Pulmonary artery endothelial cell (primary cell): ENCODE measurements at regions not wholly inside any gene's neighbourhood (a gene's known extent, or its start where the extent isn't known, plus 50 kb on each side); places are given as distances from the start of the nearest gene placed in this dataset.

Experiments used
- DNase-seq: peaks from one replicate; pipeline ENCODE4 v3.0.0-alpha.2; 2011; ENCODE audit warnings: low read depth, low spot score

GRCh38 chr16:61324044-61324443 is 712.2 kb downstream of the CDH8 start:
- DNase-seq = no peak

- DNase-seq = no peak
Measured at GRCh38 chr16:61323456-61323855, 712.8 kb downstream of the CDH8 start.

GRCh38 chr16:61320791-61321190 is 715.4 kb downstream of the CDH8 start:
- DNase-seq = no peak

GRCh38 chr16:61313931-61314330 is 722.3 kb downstream of the CDH8 start:
- DNase-seq = no peak

GRCh38 chr16:61309386-61309785 is 726.9 kb downstream of the CDH8 start:
- no peak for DNase-seq

- DNase-seq = no peak
Measured at GRCh38 chr16:61306204-61306603, 730.0 kb downstream of the CDH8 start.

- DNase-seq = no peak
Measured at GRCh38 chr16:61296814-61297213, 739.4 kb downstream of the CDH8 start.

- no peak for DNase-seq
Measured at GRCh38 chr16:61296305-61296704, 739.9 kb downstream of the CDH8 start.

- no peak for DNase-seq
Measured at GRCh38 chr16:61295311-61295710, 740.9 kb downstream of the CDH8 start.

GRCh38 chr16:61289141-61289540 is 747.1 kb downstream of the CDH8 start:
- DNase-seq = no peak

GRCh38 chr16:61277849-61278248 is 758.4 kb downstream of the CDH8 start:
- DNase-seq = no peak

- no peak for DNase-seq
Measured at GRCh38 chr16:61274211-61274610, 762.0 kb downstream of the CDH8 start.

- no peak for DNase-seq
Measured at GRCh38 chr16:61270726-61271125, 765.5 kb downstream of the CDH8 start.

- no peak for DNase-seq
Measured at GRCh38 chr16:61263400-61263799, 772.8 kb downstream of the CDH8 start.

- no peak for DNase-seq
Measured at GRCh38 chr16:61261315-61261714, 774.9 kb downstream of the CDH8 start.

GRCh38 chr16:61246592-61246991 is 789.6 kb downstream of the CDH8 start:
- no peak for DNase-seq

GRCh38 chr16:61243954-61244353 is 792.3 kb downstream of the CDH8 start:
- no peak for DNase-seq

GRCh38 chr16:61237884-61238485 is 798.3 kb downstream of the CDH8 start:
- DNase-seq = no peak

GRCh38 chr16:61233713-61234112 is 802.5 kb downstream of the CDH8 start:
- no peak for DNase-seq

- no peak for DNase-seq
Measured at GRCh38 chr16:61228371-61228770, 807.9 kb downstream of the CDH8 start.

GRCh38 chr16:61215605-61216004 is 820.6 kb downstream of the CDH8 start:
- no peak for DNase-seq

- DNase-seq = no peak
Measured at GRCh38 chr16:61214780-61215179, 821.5 kb downstream of the CDH8 start.

- DNase-seq = no peak
Measured at GRCh38 chr16:61210076-61210475, 826.2 kb downstream of the CDH8 start.

- no peak for DNase-seq
Measured at GRCh38 chr16:61195006-61195405, 841.2 kb downstream of the CDH8 start.
